IMR-90 (cell line): ENCODE measurements at regions not wholly inside any gene's neighbourhood (a gene's known extent, or its start where the extent isn't known, plus 50 kb on each side); places are given as distances from the start of the nearest gene placed in this dataset.

ENCODE experiments used
- ATAC-seq: fragments of 200-7000 bp; cut with Tn5 transposase; 2 replicates; pipeline ENCODE4 v1.9.1; 2020; ENCODE audit warnings: low read depth, mild to moderate bottlenecking, moderate library complexity
- BruUV-seq: library from RNA; stranded (reverse); fragments of 400-500 nt; replicated peaks from 2 replicates; lab custom pipeline; 2021; lab: Mats Ljungman, UMichigan
- CTCF ChIA-PET: fragments of 300-600 bp; formaldehyde crosslinking; extraction: SDS; loops from one replicate; lab custom pipeline; 2021; ENCODE audit warnings: antibody characterized with exemption; lab: Yijun Ruan, JAX
- POLR2A ChIA-PET: fragments of 300-600 bp; sonication (Branson Sonifier 250); formaldehyde crosslinking; loops from one replicate; lab custom pipeline; 2022; ENCODE audit warnings: antibody characterized with exemption; ENCODE audit not compliant: unreplicated experiment; lab: Charles Lee
- DNase-seq: peaks from one replicate; pipeline ENCODE4 v3.0.0; 2013
- H2AFZ ChIP-seq: replicated peaks from 2 replicates; pipeline ENCODE3; 2013; ENCODE audit warnings: low read length, mild to moderate bottlenecking; ENCODE audit not compliant: poor library complexity
- H2AK5ac ChIP-seq: 2 replicates; pipeline ENCODE4 v1.6.1; 2013; ENCODE audit warnings: low read depth, low read length, inconsistent platforms
- H2AK9ac ChIP-seq: replicated peaks from 2 replicates; pipeline ENCODE3; 2013; ENCODE audit warnings: mild to moderate bottlenecking, low read depth, low read length, moderate library complexity; ENCODE audit not compliant: poor library complexity
- H2BK120ac ChIP-seq: 2 replicates; pipeline ENCODE4 v1.6.1; 2013; ENCODE audit warnings: low read depth, low read length, inconsistent platforms
- H2BK15ac ChIP-seq: 3 replicates; pipeline ENCODE4 v1.6.1; 2013; ENCODE audit warnings: low read depth, low read length, inconsistent platforms
- H2BK20ac ChIP-seq: 2 replicates; pipeline ENCODE4 v1.6.1; 2013; ENCODE audit warnings: low read depth, mild to moderate bottlenecking, inconsistent platforms, low read length, moderate library complexity
- H2BK5ac ChIP-seq: 2 replicates; pipeline ENCODE4 v1.6.1; 2013; ENCODE audit warnings: mild to moderate bottlenecking, low read depth, low read length, inconsistent platforms; ENCODE audit not compliant: poor library complexity, severe bottlenecking
- H3K14ac ChIP-seq: replicated peaks from 2 replicates; pipeline ENCODE4 v1.6.1; 2013; ENCODE audit warnings: low read depth, low read length, inconsistent platforms
- H3K18ac ChIP-seq: 2 replicates; pipeline ENCODE4 v1.6.1; 2013; ENCODE audit warnings: low read depth, low read length, control low read depth
- H3K23ac ChIP-seq: 2 replicates; pipeline ENCODE4 v1.6.1; 2013; ENCODE audit warnings: low read depth, low read length, inconsistent platforms
- H3K27ac ChIP-seq: 2 replicates; pipeline ENCODE4 v1.5.1; 2013; ENCODE audit warnings: mild to moderate bottlenecking, control low read depth, low read length; ENCODE audit not compliant: insufficient read depth
- H3K27me3 ChIP-seq: 2 replicates; pipeline ENCODE4 v1.6.1; 2013; ENCODE audit warnings: low read length; ENCODE audit not compliant: control insufficient read depth, insufficient read depth
- H3K36me3 ChIP-seq: 2 replicates; pipeline ENCODE4 v1.6.1; 2013; ENCODE audit warnings: low read length, mixed read lengths; ENCODE audit not compliant: control insufficient read depth, insufficient read depth
- H3K4ac ChIP-seq: 2 replicates; pipeline ENCODE4 v1.6.1; 2013; ENCODE audit warnings: low read depth, low read length, inconsistent platforms
- H3K4me1 ChIP-seq: 2 replicates; pipeline ENCODE4 v1.6.1; 2013; ENCODE audit warnings: low read length, mixed read lengths; ENCODE audit not compliant: control insufficient read depth, insufficient read depth
- H3K4me2 ChIP-seq: 2 replicates; pipeline ENCODE4 v1.6.1; 2013; ENCODE audit warnings: low read depth, mild to moderate bottlenecking, control low read depth, low read length, moderate library complexity
- H3K4me3 ChIP-seq: 2 replicates; pipeline ENCODE4 v1.5.1; 2013; ENCODE audit warnings: low read depth, mild to moderate bottlenecking, control low read depth, low read length, moderate library complexity; ENCODE audit not compliant: insufficient read depth
- H3K56ac ChIP-seq: 2 replicates; pipeline ENCODE4 v1.6.1; 2013; ENCODE audit warnings: low read length, inconsistent platforms; ENCODE audit not compliant: insufficient read depth; ENCODE audit errors: extremely low read depth
- H3K79me1 ChIP-seq, 2 experiments: 2 replicates each; pipeline ENCODE4 v1.6.1; 2013; ENCODE audit warnings: low read length in 2 of 2, inconsistent platforms in 1 of 2, low read depth in 1 of 2
- H3K9ac ChIP-seq: 2 replicates; pipeline ENCODE4 v1.6.1; 2013; ENCODE audit warnings: low read depth, low read length, control low read depth
- H3K9me1 ChIP-seq: 2 replicates; pipeline ENCODE4 v1.6.1; 2013; ENCODE audit warnings: low read length, inconsistent platforms; ENCODE audit not compliant: insufficient read depth
- H3K9me3 ChIP-seq: 2 replicates; pipeline ENCODE4 v1.6.1; 2013; ENCODE audit warnings: low read length; ENCODE audit not compliant: control insufficient read depth, insufficient read depth
- H4K20me1 ChIP-seq: 2 replicates; pipeline ENCODE4 v1.6.1; 2013; ENCODE audit warnings: low read length, inconsistent platforms; ENCODE audit not compliant: insufficient read depth
- H4K5ac ChIP-seq: 2 replicates; pipeline ENCODE4 v1.6.1; 2013; ENCODE audit warnings: mild to moderate bottlenecking, low read depth, low read length, control low read depth
- H4K8ac ChIP-seq, 2 experiments: 2 replicates each; pipeline ENCODE4 v1.6.1; 2013; ENCODE audit warnings: low read depth in 2 of 2, low read length in 2 of 2, control low read depth in 1 of 2, inconsistent platforms in 1 of 2
- H4K91ac ChIP-seq: 2 replicates; pipeline ENCODE4 v1.6.1; 2013; ENCODE audit warnings: low read depth, low read length, inconsistent platforms; ENCODE audit not compliant: insufficient read depth
- CEBPB ChIP-seq: IDR thresholded peaks from 2 replicates; pipeline ENCODE4 v1.6.1; 2012; ENCODE audit warnings: low read depth, low read length, improper control_type of control experiment
- CTCF ChIP-seq: conservative IDR thresholded peaks from 2 replicates; pipeline ENCODE4 v1.5.1; 2012; ENCODE audit warnings: mild to moderate bottlenecking, low read depth, low read length, improper control_type of control experiment
- FOS ChIP-seq: fragments of 150-350 bp; IDR thresholded peaks from 2 replicates; pipeline ENCODE4 v1.6.1; 2016; ENCODE audit warnings: low read depth, low read length
- NFE2L2 ChIP-seq: fragments of 150-350 bp; IDR thresholded peaks from 2 replicates; pipeline ENCODE4 v1.6.1; 2016; ENCODE audit warnings: low read depth, mild to moderate bottlenecking, low read length
- POLR2A ChIP-seq: IDR thresholded peaks from 2 replicates; pipeline ENCODE4 v1.6.1; 2012; ENCODE audit warnings: mild to moderate bottlenecking, low read depth, low read length
- WGBS, 2 experiments: methylation state at CpG; one replicate each; pipeline versions ENCODE4 v1.1.5 to v1.1.7; 2013; ENCODE audit warnings: missing lambda C conversion rate in 2 of 2; ENCODE audit not compliant: insufficient read length in 1 of 2; ENCODE audit errors: extremely low coverage in 2 of 2; 5-methylcytosine and 5-hydroxymethylcytosine counted together
- dilution Hi-C: fragments of 300-500 bp; cut with HindIII; formaldehyde crosslinking; loops from one replicate; pipeline ENCODE4 v1.14.3; 2018; ENCODE audit warnings: low sequenced_read_pairs; ENCODE audit not compliant: unreplicated experiment
- in situ Hi-C: fragments of 300-500 bp; cut with MboI; formaldehyde crosslinking; loops from 3 replicates; pipeline ENCODE4 v1.14.3; 2019; ENCODE audit warnings: low sequenced_read_pairs, inconsistent platforms, mixed read lengths
- intact Hi-C: fragments of 100-400 bp; cut with micrococcal nuclease; formaldehyde crosslinking; loops from 2 replicates; pipeline ENCODE4 v1.10.0; 2022

- dilution Hi-C loops: no loop called here
These were observed 620.3 kb upstream of the POU3F3 start for GRCh38 chr2:104233591-104233990.

More at GRCh38 chr2:104233591-104233990, 620.3 kb upstream of the POU3F3 start:
- Histone ChIP-seq H3K4me1 (no peaks in the 10 kb centered on the region), H3K79me1 (no peaks in the 10 kb centered on the region), H3K4me3 (no peak overlapping the region), H4K8ac (no peak overlapping the region), H2BK5ac (no peak overlapping the region), H3K56ac (no peak overlapping the region), H2BK120ac (no peak overlapping the region), H3K23ac (no peak overlapping the region), H3K4ac (no peak overlapping the region), H2AK5ac (no peak overlapping the region), H3K14ac (no peak overlapping the region), H4K5ac (no peak overlapping the region), H3K9me3 (peaks cover 8% of the 10 kb centered on the region), H4K20me1 (no peaks in the 10 kb centered on the region), H3K36me3 (no peaks in the 10 kb centered on the region), H2BK15ac (no peak overlapping the region), H2AFZ (no peak overlapping the region), H2BK20ac (no peak overlapping the region), H3K18ac (no peak overlapping the region), H3K4me2 (no peak overlapping the region), H3K27me3 (no peaks in the 10 kb centered on the region), H3K27ac (no peak overlapping the region), H2AK9ac (no peak overlapping the region), H4K91ac (no peak overlapping the region), H3K9ac (no peak overlapping the region), H3K9me1 (no peaks in the 10 kb centered on the region)
- no CpG with 5 or more reads among the region's 1 CpG for WGBS, 2 experiments
- no TSS peak for BruUV-seq
- intact Hi-C loops (no loop called here), in situ Hi-C loops (no loop called here)
- DNase-seq: no peak
- no peak for ATAC-seq
- POLR2A ChIA-PET: no interaction called here
- TF ChIP-seq POLR2A (no peak), NFE2L2 (no peak), CEBPB (no peak), FOS (no peak), CTCF (no peak)
- CTCF ChIA-PET: no interaction called here
